Chondrocyte (in vitro differentiated cells): ENCODE measurements at regions not wholly inside any gene's neighbourhood (a gene's known extent, or its start where the extent isn't known, plus 50 kb on each side); places are given as distances from the start of the nearest gene placed in this dataset.

Experiments
- DNase-seq: peaks from one replicate; pipeline ENCODE4 v3.0.0; 2021; ENCODE audit warnings: mixed read lengths, low spot score
- H3K27ac Mint-ChIP-seq: one replicate; pipeline ENCODE4 v1.8.0; 2021; ENCODE audit warnings: mild to moderate bottlenecking, moderate library complexity, mixed read lengths; ENCODE audit not compliant: unreplicated experiment
- H3K27me3 Mint-ChIP-seq: 2 replicates; pipeline ENCODE4 v1.8.0; 2021; ENCODE audit warnings: low read depth, mixed read lengths
- H3K36me3 Mint-ChIP-seq: 2 replicates; pipeline ENCODE4 v1.8.0; 2021; ENCODE audit warnings: low read depth, mixed read lengths
- H3K4me1 Mint-ChIP-seq: 2 replicates; pipeline ENCODE4 v1.8.0; 2021; ENCODE audit warnings: low read depth, mild to moderate bottlenecking, mixed read lengths
- H3K4me3 Mint-ChIP-seq: one replicate; pipeline ENCODE4 v1.8.0; 2021; ENCODE audit warnings: mild to moderate bottlenecking, moderate library complexity, mixed read lengths; ENCODE audit not compliant: unreplicated experiment
- H3K9me3 Mint-ChIP-seq: 2 replicates; pipeline ENCODE4 v1.8.0; 2021; ENCODE audit warnings: low read depth, mixed read lengths
- TF ChIP-seq, protein P1 (sequence below): fragments of 200-600 bp; sonication (generic); IDR thresholded peaks from 2 replicates; pipeline ENCODE4 v1.5.0; 2021; ENCODE audit warnings: antibody characterized with exemption, mild to moderate bottlenecking, moderate library complexity

DNA sequence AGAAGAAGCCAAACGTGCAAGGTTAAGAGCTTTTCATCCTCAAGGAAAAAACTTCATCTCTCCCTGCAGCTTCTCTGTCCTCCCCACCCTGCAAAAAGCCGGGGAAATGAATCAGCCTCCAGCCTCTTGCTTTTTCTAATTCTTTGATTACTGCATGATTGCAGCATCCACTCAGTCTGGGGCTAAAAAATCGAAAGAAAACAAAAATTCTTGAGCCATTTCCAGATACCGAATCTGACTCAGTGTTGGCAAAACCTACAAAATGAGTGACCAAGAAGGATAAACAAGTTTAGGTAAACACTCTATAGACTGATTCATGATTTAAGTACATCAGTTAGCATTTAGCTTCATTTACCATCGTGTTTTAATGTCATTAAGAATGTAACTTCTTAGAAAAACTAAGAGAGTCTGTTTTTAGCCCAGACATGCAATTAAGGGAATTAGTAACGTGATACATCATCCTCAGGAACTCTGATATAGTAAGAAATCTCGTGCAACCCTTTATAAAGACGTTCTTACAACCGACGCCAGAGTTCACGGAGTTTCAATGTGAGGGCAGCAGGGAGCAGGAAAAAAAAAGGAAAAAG, 287.3 kb upstream of the FOXF1 start:
- peaks cover 20% of the 10 kb centered on the region for H3K27me3 Mint-ChIP-seq

DNA sequence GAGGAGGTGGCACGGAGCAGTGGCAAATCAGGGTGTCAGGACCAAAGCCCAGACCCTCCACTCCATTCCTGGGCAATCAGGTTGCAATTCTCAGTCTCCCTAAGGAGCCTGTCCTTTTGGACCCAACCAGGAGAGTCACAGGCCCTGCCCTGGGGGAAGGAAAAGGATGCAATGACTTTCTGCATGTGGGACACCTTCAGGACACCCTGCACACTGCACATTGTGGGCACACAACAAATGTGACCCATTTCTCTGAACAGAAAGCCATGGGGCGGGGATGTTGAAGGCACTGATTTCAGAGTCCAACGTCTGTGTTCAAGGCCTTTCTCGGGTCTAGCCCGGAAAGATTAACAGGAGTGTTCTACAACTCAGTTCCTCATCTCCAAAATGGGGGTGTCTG, 286.2 kb upstream of the FOXF1 start:
- Mint-ChIP-seq H3K4me3 (no peak overlapping the region), H3K4me1 (peaks cover 25% of the 10 kb centered on the region), H3K9me3 (no peaks in the 10 kb centered on the region), H3K27ac (peak overlapping the region; percentile 6), H3K36me3 (no peaks in the 10 kb centered on the region), H3K27me3 (peaks cover 23% of the 10 kb centered on the region)
- TF ChIP-seq, protein P1, sequence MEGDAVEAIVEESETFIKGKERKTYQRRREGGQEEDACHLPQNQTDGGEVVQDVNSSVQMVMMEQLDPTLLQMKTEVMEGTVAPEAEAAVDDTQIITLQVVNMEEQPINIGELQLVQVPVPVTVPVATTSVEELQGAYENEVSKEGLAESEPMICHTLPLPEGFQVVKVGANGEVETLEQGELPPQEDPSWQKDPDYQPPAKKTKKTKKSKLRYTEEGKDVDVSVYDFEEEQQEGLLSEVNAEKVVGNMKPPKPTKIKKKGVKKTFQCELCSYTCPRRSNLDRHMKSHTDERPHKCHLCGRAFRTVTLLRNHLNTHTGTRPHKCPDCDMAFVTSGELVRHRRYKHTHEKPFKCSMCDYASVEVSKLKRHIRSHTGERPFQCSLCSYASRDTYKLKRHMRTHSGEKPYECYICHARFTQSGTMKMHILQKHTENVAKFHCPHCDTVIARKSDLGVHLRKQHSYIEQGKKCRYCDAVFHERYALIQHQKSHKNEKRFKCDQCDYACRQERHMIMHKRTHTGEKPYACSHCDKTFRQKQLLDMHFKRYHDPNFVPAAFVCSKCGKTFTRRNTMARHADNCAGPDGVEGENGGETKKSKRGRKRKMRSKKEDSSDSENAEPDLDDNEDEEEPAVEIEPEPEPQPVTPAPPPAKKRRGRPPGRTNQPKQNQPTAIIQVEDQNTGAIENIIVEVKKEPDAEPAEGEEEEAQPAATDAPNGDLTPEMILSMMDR, result no peak
- peak; percentile 28 for DNase-seq

More for the DNA sequence above, 287.3 kb upstream of the FOXF1 start:
- peak overlapping the region; percentile 17 for H3K4me3 Mint-ChIP-seq
- TF ChIP-seq, protein P1, result no peak
- H3K27ac Mint-ChIP-seq, result peak overlapping the region; percentile 77
- no peaks in the 10 kb centered on the region for H3K36me3 Mint-ChIP-seq
- no peak for DNase-seq
- no peaks in the 10 kb centered on the region for H3K9me3 Mint-ChIP-seq
- peaks cover 25% of the 10 kb centered on the region for H3K4me1 Mint-ChIP-seq

DNA sequence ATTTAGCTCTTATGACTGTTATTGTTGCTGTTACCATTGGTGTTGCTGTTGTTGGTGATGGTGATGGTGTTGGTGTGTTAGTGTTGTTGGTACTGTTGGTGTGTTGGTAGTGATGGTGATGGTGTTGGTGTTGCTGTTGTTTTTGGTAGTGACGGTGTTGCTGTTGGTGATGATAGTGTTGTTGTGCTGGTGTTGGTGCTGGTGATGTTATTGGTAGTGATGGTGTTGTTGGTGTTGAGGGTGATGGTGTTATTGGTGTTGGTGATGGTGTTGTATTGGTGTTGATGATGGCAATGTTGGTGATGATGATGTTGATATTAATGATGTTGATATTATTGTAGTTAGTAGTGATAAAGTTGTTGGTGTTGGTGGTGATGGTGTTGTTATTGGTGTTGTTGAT, 285.7 kb upstream of the FOXF1 start:
- peaks cover 24% of the 10 kb centered on the region for H3K27me3 Mint-ChIP-seq
- no peaks in the 10 kb centered on the region for H3K9me3 Mint-ChIP-seq
- no peak overlapping the region for H3K4me3 Mint-ChIP-seq
- no peak overlapping the region for H3K27ac Mint-ChIP-seq
- peaks cover 25% of the 10 kb centered on the region for H3K4me1 Mint-ChIP-seq
- no peaks in the 10 kb centered on the region for H3K36me3 Mint-ChIP-seq
- TF ChIP-seq, protein P1, result no peak
- DNase-seq, result no peak

DNA sequence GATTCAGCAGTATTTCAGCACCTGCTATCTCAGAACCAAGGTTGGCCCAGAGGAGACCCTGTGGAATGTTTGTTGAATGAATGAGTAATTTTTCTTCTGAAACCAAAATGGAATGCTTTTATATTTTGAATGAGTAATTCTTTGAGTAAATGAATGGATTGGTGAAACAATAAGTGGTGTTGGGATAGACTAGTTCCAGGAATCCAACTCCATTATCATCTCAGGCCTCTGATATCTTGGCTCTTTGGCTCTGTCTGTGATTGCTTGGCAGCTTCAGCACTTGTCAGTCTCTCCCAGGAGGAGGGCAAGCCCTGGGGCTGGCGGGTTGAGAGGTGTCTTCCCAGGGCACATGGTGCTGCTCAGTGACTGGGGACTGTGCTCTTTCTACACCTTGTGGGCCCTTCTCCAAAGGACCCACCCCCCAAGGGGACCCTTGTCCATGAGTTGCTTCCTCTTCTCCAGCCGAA, 284.4 kb upstream of the FOXF1 start:
- peaks cover 15% of the 10 kb centered on the region for H3K27me3 Mint-ChIP-seq

DNA sequence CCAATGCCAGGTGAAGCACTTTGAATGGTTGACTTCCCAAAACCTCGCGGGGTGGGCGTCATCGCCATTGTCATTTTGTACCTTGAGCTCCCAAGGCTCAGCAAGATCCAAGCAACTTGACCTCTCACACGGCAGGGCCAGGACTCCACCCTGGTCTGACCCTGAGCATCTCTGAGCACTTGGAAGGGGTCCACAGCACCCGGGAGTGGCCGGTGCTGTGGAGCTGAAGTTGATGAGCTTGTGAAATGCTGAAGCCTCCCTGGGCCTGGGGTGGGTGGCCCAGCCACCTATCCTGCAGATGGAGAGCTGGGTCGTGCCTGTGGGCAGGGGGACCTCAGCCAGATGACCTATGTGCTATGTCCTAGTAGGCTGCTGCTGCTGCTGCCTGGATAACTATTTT, 283.3 kb upstream of the FOXF1 start:
- no peak overlapping the region for H3K4me3 Mint-ChIP-seq
- no peaks in the 10 kb centered on the region for H3K36me3 Mint-ChIP-seq
- H3K4me1 Mint-ChIP-seq, result peaks cover 21% of the 10 kb centered on the region
- no peak for DNase-seq
- no peaks in the 10 kb centered on the region for H3K9me3 Mint-ChIP-seq
- no peak overlapping the region for H3K27ac Mint-ChIP-seq
- TF ChIP-seq, protein P1, result no peak
- peaks cover 14% of the 10 kb centered on the region for H3K27me3 Mint-ChIP-seq

More for the DNA sequence above, 284.4 kb upstream of the FOXF1 start:
- H3K4me3 Mint-ChIP-seq, result no peak overlapping the region
- H3K36me3 Mint-ChIP-seq, result no peaks in the 10 kb centered on the region
- no peaks in the 10 kb centered on the region for H3K9me3 Mint-ChIP-seq
- TF ChIP-seq, protein P1, result no peak
- no peak overlapping the region for H3K27ac Mint-ChIP-seq
- DNase-seq, result no peak
- peaks cover 25% of the 10 kb centered on the region for H3K4me1 Mint-ChIP-seq
